NCI-H774 (cell line): ENCODE measurements at regions not wholly inside any gene's neighbourhood (a gene's known extent, or its start where the extent isn't known, plus 50 kb on each side); places are given as distances from the start of the nearest gene placed in this dataset.

Experiments used
- DNase-seq: peaks from one replicate; lab custom pipeline; 2025; lab: John Stamatoyannopoulos, UW

DNA sequence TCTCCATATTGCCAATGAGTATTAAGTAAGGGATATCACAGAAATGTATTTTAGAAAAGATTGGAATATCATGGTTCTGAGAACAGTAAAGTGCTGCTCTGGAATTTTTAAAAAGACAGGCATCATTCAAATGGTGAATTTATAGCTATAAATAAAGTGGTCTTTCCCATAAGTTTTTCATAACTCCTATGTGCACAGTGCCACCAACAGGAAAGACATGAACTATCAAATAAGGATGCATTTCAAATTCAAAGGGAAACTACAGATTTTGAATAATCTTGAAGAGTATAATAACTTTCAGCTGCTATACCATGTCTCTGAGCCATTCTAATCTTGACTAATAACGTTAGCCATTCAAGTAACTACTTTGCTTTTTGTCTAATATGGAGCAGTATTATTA, 456.8 kb upstream of the GJE1 start:
- no peak for DNase-seq

DNA sequence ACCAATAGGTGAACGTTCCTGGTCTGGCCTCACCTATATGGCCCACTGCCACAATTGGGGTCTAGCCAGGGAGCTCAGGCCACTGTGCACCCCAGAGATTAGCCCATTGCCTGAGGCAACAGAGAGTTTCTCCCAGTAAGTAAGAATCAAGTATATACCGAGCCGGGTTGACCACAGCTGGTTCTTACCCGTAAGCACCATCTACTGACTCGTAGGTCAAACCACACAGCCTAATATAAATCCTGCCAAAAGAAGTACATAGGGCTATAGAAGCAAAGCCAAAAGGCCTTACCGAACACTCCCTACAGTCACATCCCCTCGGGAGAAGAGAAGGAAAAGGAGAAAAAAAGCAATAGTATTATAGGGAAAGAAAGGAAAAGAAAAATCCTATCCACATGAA, 463.6 kb upstream of the GJE1 start:
- DNase-seq, result no peak

DNA sequence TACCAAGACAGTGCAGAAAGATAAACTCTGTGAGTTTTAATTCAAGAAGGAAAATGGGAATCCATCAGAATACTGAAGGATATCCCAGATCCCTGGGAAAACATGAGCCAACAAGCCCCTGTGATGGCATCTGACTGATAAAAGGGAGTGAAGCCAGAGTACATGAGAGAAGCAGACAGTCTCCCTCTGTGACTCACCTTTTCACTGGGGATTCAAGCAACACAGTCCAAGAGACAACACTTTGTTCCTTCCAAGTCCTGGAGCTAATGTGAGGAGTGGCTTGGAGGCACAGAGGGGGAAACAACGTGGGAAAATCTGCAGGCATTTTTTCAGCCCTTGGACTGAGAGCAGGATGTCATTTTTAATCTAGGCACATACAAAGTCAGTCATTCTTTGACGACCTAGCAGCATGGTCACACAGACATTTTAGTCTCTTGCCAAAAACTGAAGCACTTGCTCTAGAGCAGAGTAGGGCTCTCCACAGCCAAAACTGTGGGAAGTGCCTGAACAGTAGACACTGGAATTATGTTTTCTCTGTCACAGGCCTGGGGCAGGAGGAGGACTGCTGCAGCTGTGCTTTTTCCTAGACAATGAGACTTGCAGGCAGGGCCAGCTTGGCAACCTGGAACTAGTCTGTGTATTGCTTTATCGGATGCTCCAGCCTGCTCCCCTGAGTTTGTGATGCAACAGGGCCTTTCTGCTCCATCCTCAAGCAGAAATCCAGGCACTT, 465.0 kb upstream of the GJE1 start:
- no peak for DNase-seq

DNA sequence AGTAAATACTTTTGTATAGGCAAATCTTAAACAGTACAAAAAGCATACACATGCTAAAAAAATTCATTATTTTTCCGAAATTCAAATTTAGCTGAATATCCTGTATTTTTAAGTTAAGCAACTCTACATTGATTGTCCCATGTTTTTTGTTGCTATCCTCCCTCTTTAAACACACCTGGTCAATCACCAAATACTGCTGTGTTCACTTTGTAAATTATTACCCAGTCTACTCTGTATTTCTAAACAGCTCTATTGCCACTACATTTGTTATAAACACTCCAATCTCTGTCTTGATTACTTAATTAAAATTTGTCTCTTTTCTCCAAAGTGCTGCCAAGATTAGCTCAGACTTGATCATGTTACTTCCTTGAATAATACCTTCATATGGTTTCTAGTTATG, 466.5 kb upstream of the GJE1 start:
- DNase-seq, result no peak

DNA sequence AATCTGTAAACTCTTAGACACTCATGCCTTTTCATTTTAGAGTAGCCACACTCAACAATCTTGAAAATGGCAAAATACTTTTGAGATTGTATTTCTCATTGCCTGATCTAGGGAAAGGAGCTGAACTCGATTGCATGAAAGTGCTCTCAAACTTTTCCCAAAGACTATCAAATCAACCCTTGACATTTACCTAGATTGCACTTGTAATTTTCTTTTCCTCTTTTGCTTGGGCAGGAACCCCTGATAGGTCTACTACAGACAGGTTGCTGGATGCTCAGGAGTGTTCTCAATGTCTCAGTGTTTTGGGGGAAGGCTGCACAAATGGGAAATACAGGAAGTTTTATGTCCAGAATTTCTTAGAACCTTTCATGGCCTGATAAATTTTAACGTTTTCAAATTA, 468.0 kb upstream of the GJE1 start:
- no peak for DNase-seq

DNA sequence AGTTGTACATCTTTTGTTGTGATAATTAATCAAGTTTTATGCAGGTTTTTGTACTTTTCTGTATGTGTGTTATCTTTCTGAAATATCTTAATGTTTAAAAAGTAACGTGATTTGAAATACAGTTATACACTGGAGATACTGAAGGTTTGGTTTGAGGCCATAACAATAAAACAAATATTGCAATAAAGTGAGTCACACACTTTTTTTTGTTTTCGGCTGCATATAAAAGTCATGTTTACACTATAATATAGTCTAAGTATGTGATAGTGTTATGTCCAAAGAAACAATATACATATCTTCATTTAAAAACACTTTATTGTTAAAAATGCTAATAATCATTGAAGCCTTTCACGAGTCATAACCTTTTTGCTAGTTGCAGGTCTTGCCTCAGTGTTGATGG, 473.1 kb upstream of the GJE1 start:
- no peak for DNase-seq

DNA sequence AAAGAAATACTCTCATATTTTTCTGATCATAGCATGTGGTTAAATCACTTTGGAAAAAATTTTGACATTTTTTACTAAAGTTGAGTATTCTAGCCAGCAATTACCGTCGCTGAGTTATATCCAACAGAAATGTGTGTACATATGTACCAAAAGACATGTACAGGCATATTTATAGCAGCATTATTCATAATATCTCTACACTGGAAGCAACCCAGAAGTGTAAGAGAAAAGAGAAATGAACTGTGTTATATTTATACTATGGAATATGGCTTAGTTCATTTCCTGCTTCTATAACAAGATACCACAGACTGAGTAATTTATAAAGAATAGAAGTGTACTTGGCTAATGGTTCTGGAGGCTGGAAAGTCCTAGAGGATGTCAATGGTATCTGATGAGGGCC, 474.0 kb upstream of the GJE1 start:
- DNase-seq, result no peak

DNA sequence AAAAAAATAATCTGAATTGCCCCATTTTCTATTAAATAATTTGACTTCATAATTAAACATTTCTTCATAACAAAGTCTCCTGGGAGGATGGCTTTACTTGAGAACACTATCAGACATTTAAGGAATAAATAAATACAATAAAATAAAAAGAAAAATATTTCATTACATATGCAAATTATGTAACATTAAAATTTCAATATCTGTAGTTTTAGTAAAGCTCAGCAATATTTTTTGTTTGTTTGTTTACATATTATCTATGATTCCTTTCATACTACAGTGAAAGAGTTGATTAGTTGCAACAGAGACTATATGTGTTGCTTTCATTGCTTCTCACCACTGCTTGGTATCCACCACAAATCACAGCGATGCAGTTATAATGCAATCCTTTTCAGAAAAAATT, 474.9 kb upstream of the GJE1 start:
- no peak for DNase-seq

DNA sequence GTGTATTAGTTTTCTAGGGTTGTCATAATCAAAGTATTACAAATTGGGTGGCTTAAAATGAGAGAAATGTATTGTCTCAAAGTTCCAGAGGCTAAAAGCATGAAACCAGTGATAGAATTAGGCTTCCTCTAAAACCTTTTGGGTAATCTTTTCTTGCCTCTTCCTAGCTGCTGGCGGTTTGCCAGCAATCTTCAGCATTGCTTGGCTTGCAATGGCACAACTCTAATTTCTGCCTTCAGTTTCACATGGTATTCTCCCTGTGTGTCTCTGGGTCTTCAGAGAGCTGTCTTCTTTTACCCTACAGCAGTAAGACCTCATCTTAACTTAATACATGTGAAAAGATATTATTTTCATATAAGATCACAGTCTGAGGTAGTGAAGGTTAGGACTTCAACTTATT, 479.1 kb upstream of the GJE1 start:
- DNase-seq, result no peak

DNA sequence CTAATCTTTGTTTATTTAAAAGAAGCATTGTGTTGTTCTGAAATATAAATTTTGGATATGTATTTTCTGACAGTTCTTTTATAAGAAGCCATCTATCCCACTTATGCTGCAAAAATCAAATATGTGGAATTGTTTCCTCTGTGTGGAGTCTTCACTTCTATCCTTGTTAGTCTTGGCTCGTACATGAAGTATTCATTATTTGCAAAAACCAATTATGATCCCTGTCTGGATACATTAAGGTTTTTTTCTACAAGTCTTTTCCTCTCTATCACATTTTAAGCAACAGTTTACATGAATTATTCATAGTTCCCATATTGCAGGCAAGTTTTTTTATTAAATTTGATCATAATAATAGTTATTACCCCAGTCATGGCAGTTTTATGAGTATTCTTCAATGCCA, 490.8 kb upstream of the GJE1 start:
- no peak for DNase-seq

DNA sequence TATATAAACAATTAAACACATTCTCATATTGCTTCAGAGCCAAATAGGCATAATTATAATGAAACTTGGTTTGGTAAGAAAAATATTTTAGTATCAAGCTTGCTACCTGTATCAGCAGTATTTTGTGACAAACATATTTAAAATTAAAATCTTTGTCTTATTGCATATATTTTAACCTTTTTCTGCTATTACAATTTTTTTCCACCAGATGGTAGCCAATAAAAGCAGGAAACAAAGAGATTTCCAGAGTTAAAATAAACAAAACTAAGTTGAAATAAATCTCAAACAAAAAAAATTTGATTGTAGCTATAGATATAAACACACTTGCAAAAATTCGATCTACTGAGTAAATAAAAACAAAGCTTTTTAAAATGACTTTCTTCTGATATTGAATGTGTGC, 491.3 kb upstream of the GJE1 start:
- DNase-seq, result no peak

DNA sequence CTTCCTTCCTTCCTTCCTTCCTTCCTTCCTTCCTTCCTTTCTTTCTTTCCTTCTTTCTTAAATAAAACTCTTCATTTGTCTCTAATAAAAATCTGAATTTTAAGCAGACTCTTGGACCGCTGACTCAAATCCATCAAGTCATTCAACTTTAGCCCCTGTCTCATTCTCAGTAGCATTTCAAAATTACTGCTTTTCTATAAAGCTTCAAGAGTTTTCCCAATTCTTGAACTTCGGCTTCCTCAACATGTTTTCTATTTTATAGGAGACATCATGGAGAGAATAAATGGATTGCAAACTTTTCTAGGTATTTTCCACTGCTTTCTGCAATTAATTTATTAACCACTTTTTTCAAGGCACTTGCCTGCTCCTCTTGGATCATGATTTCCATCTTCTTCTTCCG, 497.1 kb upstream of the GJE1 start:
- DNase-seq, result no peak

DNA sequence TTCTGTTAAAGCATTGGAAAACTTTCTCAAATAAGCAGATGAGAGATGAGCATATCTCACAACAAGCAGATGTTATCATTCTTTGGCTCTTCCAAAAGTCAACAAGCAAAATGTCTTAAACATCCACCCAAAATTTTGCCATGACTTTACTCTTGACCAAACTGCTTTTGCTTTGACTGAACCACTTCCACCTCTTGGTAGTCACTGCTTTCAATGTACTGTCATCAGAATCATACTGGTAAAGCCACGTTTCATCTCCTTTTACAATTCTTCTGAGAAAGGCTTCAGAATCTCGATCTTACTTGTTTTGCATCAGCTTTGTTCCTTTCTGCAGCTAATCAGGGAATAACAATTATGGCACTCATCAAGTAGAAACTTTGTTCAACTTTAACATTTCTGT, 498.5 kb upstream of the GJE1 start:
- no peak for DNase-seq

DNA sequence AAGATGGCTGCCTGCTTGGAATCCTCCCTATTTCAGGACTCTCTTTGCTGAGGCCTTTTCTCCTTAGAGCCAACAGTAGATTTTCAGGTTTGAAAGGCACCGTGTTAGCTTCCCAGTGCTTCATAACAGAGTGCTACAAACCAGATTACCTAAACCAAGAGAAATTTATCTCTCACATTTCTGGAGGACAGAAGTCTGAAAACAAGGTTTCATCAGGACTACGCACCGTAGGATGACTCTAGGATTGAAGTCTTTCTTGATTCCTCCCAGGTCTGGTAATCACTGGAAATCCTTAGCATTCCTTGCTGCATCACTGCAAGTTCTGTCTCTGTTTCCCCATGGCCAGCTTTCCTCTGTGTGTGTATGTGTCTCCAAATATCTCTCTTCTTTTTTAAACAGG, 508.4 kb upstream of the GJE1 start:
- DNase-seq, result no peak

DNA sequence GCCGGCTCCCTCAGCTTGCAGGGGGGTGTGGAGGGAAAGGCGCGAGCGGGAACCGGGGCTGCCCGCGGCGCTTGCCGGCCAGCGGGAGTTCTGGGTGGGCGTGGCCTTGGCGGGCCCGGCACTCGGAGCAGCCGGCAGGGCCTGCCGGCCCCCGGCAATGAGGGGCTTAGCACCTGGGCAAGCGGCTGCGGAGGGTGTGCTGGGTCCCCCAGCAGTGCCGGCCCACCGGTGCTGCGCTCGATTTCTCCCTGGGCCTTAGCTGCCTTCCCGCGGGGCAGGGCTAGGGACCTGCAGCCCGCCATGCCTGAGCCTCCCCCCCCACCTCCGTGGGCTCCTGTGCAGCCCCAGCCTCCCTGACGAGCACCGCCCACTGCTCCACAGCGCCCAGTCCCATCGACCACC, 514.5 kb upstream of the GJE1 start:
- no peak for DNase-seq

DNA sequence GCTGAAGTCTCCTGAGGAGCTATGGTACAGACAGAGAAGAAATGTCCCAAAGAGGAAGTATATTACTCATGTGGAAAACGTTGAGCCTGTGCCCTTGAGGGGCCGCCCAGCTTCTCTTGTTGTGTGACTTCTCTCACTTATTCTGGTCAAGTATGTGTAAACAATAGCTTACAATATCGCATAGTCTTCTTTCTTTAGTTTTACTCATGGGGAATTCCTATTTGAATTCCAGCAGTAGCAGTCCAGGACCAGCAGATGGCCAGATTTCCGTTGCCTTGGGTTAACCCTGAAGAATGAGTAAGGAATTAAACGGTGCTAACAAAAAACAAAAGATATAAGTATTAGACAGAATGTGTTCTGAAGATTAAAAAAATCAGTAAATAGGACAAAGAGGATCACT, 522.0 kb upstream of the GJE1 start:
- no peak for DNase-seq

DNA sequence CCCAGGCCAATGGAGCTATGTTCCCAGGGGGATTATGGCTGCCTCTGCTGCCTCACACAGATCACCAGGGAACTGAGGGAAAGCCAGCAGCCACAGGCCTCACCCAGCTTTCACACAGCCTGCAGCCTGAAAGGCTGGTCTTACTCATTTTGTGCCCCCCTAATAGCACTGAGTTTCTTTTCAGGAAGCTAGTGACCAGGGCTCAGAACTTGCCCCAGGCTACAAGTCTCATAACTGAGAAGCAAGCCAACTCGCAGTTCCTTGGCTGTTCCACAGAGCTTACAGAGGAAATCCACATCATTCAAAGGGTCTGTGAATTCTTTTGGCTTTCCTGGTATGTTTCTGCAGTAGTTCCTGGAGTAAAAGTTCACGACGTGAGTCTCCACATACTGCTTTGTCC, 524.8 kb upstream of the GJE1 start:
- DNase-seq, result no peak

DNA sequence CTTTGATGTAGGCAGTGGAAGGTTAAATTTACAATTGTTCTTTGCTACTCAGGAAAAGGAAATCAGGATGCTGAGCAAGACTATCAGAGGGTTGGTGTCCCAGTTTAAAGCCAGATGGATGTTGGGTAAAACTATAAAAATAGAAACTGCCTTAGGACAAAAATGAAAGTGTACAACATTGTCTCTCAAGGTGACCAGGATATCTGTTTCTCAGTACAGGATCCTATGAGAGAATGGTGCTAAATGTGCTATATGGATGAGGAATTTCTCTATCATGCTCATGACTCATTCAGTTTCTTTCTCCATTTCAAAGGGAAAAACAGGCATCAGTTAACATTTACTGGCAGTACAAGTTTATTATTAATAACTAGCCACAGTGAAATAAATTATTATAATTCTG, 534.2 kb upstream of the GJE1 start:
- no peak for DNase-seq

DNA sequence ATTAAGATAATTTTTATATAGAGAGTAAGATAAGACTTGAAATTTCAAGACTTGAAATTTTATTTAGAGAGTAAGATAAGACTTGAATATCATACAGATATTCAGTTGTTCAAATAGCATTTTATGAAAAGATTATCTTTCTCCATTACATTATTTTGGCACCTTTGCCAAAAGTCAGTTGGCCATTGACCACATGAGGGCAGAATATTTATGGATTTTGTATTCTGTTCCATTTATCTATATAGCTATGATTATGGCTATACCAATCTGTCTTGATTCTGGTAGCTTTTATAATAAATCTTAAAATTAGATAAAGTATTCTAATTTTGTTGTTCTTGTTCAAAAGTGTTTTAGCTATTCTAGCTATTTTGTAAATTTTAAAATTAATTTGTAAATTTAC, 537.9 kb upstream of the GJE1 start:
- DNase-seq, result no peak

DNA sequence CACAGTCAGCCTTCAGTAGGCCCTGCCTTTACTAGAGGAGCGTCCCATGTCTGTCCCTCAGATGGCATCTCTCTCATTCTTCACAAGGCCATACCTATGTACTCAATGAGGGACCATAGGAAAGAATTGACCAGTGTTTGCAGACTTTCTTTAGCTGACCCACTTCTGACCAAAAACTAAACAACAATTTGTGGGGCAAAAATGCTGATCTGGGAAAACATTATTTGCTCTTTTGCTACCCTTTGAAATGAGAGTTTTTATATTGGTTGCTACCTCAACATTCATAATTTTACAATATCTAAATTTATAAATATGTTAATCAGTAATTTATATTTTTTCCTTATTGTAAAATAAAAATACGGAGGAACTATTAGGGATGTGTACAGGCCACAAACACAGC, 539.4 kb upstream of the GJE1 start:
- no peak for DNase-seq

DNA sequence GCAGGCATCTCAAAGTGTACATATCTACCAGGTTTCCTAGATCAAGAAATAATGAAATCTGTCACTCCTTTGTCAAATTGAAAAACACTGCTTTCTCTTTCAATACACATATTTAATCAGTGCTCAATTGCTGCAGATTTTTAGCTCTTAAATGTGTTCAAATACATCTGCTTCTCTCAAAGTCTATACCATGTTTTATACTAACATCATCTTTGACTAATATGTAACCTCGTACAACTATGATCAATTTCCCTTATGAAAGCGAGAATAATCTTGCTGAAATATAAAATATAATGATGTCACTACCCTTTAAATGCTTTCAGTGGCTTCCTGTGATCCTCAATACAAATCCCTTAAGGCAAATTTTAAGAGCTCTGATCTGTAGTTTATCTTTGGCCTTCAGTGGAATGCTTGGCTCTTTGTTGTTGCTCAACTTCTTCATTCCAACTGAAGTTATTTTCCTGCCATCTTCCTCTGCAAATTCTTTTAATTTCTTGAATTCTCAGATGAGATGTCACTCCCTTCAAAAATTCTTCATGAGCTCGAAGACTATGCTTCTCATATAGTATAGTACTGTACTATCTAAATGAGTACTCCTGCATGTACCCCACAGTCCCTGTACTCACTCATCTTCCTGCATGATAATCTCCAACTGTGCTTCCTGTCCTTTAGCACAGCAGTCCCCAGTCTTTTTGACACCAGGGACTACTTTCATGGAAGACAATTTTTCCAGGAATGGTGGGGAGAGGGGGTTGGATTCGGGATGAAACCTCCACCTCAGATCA, 545.1 kb upstream of the GJE1 start:
- no peak for DNase-seq

DNA sequence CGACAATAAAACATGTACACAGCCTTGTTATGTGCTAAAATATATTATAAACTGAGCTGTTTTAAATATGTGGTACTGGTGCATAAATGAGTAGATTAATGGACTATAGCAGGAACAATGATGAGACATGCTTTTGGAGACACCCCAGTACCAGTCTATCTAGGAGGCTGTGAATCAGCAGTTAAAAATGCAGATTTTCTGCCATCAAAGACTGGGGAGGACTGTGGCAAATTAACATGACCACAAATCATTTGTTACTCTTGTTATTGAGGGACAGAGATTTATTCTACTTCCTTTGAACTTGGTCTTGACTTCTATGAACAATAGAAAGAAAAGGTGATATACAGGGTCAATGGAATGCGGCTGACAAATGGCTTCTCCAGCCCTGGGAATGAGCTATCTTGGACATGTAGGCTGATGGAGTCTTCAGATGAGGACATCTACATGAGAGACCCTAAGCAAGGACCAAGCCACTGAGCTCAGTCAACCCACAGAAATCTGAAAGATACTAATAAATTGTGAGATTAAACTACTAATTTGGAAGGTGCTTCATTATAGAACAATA, 551.7 kb upstream of the GJE1 start:
- no peak for DNase-seq

DNA sequence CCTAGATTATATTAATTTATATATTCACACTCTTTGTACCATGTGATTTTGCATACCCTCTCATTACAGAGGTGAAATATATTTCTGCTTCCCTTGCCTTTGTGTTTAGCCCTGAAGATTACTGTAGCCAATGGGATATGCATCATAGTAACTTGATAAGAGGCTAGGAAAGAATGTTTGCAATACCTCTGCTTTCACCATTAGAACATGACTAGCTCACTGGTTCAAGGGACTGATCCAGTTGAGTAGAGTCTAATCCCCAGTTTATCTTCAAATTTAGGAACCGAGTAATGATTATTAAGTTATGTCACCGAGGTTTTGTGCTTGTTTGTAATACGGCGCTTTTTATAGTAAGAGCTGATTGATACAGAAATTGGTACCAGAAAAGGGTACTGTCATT, 552.6 kb upstream of the GJE1 start:
- no peak for DNase-seq

DNA sequence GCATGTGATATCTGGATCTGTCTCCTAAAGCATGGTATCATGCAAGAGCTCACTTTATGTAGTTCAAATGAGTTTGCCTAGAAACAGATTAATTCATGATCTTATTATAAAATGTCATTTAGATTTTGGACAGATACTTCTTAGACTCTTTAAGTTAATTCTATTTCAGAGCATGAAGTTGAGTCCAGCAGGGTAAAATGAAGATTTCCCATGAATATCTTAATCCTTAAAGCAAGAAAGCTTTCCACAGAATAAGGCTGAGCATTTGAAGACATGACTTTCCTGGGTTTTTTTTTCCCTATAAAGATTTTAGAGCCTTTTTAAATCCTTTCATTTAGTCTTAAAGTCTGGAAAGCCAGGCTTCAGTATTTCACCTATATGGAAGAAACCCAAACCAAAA, 556.0 kb upstream of the GJE1 start:
- no peak for DNase-seq
